Central memory CD8-positive, alpha-beta T cell (primary cell): ENCODE measurements at regions not wholly inside any gene's neighbourhood (a gene's known extent, or its start where the extent isn't known, plus 50 kb on each side); places are given as distances from the start of the nearest gene placed in this dataset.

Experiments
- ATAC-seq: fragments of 150-1000 bp; cut with Tn5 transposase; replicated peaks from 2 replicates; pipeline ENCODE4 v1.10.0; 2022; ENCODE audit warnings: mild to moderate bottlenecking, moderate FRiP score, moderate number of reproducible peaks; ENCODE audit not compliant: poor library complexity, severe bottlenecking; ENCODE audit errors: extremely low read depth
- DNase-seq, 2 donors: peaks; one replicate each; pipeline ENCODE4 v3.0.0; 2021; ENCODE audit warnings: low spot score in 2 of 2
- H3K27ac Mint-ChIP-seq: one replicate; pipeline ENCODE4 v1.8.0; 2022; ENCODE audit warnings: low read depth, mild to moderate bottlenecking, moderate library complexity, mixed read lengths
- H3K27me3 Mint-ChIP-seq: one replicate; pipeline ENCODE4 v1.8.0; 2022; ENCODE audit warnings: mixed read lengths
- H3K36me3 Mint-ChIP-seq: one replicate; pipeline ENCODE4 v1.8.0; 2022; ENCODE audit warnings: mild to moderate bottlenecking, moderate library complexity, mixed read lengths; ENCODE audit not compliant: insufficient read depth
- H3K4me1 Mint-ChIP-seq: one replicate; pipeline ENCODE4 v1.8.0; 2022; ENCODE audit warnings: mixed read lengths
- H3K4me3 Mint-ChIP-seq: one replicate; pipeline ENCODE4 v1.8.0; 2022; ENCODE audit warnings: mild to moderate bottlenecking, moderate library complexity, mixed read lengths
- H3K9me3 Mint-ChIP-seq: one replicate; pipeline ENCODE4 v1.8.0; 2022; ENCODE audit warnings: mixed read lengths

DNA sequence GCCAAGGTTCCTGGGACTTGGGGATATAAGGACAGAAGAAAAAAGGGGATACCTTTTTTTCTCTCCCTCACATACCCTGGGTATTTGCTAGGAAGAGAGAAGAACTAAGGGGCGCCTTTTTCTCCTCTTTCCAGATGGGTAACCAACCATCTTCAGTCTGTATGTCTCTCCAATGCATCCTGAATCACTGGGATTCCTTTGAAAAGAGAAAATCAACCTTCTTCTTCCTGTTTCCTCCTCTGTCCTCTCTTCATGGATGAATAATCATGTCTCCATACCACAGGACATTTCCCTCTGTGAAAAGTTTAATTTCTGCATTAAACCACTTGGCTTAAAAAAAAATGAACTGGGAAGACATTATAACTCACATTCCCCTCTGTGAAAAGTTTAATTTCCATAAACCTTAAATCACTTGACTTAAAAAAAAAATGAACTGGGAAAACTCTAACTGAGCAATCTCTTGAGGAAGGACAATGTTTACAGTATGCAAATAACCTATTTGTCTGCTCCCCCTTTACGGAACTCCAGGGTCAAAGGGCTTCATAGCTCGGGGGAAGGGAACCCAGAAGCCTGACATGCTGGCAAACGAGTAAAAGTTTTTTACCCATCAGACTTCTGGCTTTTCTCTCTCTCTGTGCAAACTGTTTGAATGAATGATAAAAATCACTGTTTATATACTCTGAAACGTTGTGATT lies 56.7 kb upstream of the FAM98A start:
- Mint-ChIP-seq H3K36me3 (no peaks in the 10 kb centered on the region), H3K27ac (no peak overlapping the region), H3K9me3 (peaks cover 4% of the 10 kb centered on the region), H3K4me3 (no peak overlapping the region), H3K27me3 (peaks cover 20% of the 10 kb centered on the region), H3K4me1 (no peaks in the 10 kb centered on the region)
- DNase-seq (no peak), ATAC-seq (no peak)

- Mint-ChIP-seq H3K4me3 (no peak overlapping the region), H3K4me1 (no peaks in the 10 kb centered on the region), H3K36me3 (no peaks in the 10 kb centered on the region), H3K9me3 (peaks cover 4% of the 10 kb centered on the region), H3K27me3 (peaks cover 33% of the 10 kb centered on the region), H3K27ac (no peak overlapping the region)
- DNase-seq (no peak), ATAC-seq (no peak)
These were observed 53.7 kb upstream of the FAM98A start for GRCh38 chr2:33652830-33653229.

GRCh38 chr2:33650171-33650570 lies 51.1 kb upstream of the FAM98A start:
- no peak overlapping the region for H3K4me3 Mint-ChIP-seq
- peaks cover 33% of the 10 kb centered on the region for H3K27me3 Mint-ChIP-seq
- H3K9me3 Mint-ChIP-seq, result peaks cover 4% of the 10 kb centered on the region
- no peak overlapping the region for H3K27ac Mint-ChIP-seq
- H3K36me3 Mint-ChIP-seq, result no peaks in the 10 kb centered on the region
- no peak for DNase-seq
- no peak for ATAC-seq
- no peaks in the 10 kb centered on the region for H3K4me1 Mint-ChIP-seq
